Right lung (tissue), 2 donors: ENCODE measurements at regions not wholly inside any gene's neighbourhood (a gene's known extent, or its start where the extent isn't known, plus 50 kb on each side); places are given as distances from the start of the nearest gene placed in this dataset.
A peak's percentile ranks its signal among the peaks of the same experiment; 100 is the strongest.
"Not testable (repeated sequence)": the region's sequence is repeated elsewhere in the genome, so short reads cannot be mapped to it uniquely, and the experiment has no call there.

Experiments
- DNase-seq, 2 donors: peaks; one replicate each; pipeline ENCODE4 v3.0.0-alpha.2; 2013

DNA sequence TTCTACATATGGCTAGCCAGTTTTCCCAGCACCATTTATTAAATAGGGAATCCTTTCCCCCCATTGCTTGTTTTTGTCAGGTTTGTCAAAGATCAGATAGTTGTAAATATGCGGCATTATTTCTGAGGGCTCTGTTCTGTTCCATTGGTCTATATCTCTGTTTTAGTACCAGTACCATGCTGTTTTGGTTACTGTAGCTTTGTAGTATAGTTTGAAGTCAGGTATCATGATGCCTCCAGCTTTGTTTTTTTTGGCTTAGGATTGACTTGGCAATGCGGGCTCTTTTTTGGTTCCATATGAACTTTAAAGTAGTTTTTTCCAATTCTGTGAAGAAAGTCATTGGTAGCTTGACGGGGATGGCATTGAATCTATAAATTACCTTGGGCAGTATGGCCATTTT lies 60.0 kb upstream of the GPC3 start:
- not testable (repeated sequence) for DNase-seq

DNA sequence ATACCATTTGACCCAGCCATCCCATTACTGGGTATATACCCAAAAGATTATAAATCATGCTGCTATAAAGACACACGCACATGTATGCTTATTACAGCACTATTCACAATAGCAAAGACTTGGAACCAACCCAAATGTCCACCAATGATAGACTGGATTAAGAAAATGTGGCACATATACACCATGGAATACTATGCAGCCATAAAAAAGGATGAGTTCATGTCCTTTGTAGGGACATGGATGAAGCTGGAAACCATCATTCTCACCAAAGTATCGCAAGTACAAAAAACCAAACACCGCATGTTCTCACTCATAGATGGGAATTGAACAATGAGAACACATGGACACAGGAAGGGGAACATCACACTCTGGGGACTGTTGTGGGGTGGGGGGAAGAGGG lies 81.7 kb upstream of the GPC3 start:
- not testable (repeated sequence) for DNase-seq

DNA sequence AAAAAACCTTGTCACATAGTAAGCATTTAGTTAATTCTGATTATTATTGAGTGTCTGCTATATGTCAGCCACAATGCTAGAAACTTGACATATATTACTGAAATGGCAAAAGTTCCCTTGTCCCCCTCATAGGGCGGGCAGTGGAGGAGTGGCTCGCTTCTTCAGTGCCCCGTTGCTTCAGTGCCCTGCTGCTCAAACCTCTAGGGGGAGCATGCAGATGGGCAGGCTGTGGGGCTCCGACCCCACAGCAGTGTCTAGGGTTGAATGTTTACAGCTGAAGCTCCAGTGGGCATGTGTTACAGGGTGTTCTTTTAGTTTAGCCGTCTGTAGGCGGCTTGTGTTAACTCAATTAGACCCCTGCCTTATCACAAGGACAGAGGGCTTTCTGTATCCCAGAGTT lies 86.5 kb upstream of the GPC3 start:
- DNase-seq, result not testable (repeated sequence)

DNA sequence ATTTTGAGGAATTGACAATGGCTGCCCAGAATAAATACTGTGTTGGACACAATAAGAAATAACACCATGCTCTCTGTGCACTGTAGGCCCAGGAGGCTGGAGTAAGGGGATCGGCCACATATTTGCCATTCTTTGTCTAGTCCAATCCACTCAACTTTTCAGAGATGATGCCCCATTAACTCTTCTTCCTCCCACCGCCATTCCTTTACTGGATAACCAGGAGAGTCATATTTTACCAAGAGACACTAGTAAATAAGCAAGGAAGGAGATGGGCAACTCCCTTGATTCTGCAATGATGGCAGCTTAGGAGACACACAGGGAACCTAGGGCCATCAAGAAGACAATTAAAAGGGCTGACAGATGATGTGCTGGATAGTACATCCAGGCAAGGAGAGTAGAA lies 87.9 kb upstream of the GPC3 start:
- DNase-seq, result no peak

DNA sequence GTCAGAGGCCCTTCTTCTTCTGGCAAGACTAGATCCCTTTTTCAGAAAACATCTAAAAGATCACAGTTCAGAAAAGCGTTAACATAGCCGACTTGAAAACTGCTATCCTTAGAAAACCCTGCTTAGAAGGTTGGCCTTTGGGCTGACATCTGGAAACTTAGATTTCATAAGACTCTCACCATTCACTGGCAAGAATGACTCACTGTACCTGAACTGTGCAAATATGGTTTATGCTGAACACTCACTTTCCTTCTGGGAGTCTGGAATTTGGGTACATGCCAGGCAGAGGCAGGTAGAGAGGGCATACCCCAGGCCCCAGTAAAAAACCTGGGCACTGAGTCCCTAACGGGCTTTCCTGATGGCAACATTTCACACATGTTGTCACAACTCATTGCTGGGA lies 88.8 kb upstream of the GPC3 start:
- no peak for DNase-seq

DNA sequence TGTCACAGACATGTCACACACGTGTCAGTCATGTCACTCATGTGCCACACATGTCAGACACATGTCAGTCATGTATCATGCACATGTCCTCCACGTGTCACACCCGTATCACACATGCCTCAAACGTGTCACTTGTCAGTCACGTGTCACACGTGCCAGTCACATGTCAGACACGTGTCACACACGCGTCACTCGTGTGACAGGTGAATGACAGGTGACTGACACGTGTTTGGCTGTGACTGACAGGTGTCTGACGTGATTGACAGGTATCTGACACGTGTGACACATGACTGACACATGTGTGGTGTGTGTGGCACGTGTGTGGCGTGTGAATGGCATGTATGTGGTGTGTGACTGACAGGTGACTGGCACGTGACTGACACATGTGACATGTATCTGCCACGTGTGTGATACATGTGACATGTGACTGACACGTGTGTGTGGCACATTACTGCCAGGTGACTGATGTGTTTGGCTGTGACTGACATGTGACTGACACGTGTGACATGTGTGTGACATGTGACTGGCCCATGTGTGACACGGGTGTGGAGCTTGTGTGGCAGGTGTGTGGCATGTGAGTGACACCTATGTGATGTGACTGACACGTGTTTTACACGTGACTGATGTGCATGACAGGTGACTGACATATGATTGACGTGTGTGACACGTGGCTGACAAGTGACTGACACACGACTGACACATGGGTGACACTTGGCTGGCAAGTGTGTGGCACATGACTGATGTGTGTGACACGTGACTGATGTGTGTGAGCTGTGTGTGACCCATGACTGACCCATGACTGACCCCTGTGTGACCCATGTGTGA lies 90.7 kb upstream of the GPC3 start:
- no peak for DNase-seq

DNA sequence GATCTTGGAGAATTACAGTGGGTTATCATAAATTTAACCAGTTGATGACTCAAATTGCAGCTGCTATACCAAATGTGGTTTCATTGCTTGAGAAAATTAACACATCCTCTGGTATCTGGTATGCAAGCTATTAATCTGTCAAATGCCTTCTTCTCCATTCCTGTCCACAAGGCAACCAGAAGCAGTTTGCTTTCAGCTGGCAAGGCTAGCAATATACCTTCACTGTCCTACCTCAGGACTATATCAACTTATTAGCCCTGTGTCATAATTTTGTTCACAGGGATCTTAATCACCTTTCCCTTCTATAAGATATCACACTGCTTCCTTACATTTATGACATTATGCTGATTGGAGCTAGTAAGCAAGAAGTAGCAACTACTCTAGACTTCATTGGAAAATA lies 110.0 kb upstream of the GPC3 start:
- no peak for DNase-seq

DNA sequence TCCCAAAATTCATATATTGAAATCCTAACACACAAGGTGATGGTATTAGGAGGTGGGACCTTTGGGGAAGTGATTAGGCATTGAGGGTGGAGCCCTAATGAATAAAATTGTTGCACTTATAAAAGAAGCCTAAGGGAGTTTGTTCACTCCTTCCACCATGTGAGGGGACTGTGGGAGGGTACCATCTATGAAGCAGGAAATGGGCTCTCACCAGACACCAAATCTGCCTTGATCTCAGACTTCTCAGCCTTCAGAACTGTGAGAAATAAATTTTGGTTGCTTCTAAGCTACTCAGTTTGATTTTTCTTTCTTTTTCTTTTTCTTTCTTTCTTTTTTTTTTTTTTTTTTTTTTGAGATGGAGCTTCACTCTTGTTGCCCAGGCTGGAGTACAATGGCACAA lies 116.2 kb upstream of the GPC3 start:
- DNase-seq, result no peak

DNA sequence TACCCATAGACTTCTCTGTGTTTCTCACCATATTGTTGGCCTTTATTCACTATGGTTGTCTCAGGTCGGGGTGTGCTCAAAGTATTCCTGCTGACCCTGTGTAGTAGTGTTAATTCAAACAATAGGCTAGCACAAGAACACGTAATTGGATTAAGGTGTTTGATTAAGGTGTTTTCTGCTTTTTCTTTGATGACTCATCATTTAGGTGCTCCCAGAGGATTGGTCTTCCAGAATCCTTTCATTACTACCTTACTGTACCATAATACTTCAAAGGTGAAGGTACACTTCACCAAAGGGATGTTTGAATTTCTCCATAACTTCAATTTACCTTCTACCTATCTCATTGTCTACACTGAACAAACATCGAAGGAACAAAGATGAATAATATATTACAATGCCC lies 121.7 kb upstream of the CCDC160 start:
- DNase-seq, result no peak

DNA sequence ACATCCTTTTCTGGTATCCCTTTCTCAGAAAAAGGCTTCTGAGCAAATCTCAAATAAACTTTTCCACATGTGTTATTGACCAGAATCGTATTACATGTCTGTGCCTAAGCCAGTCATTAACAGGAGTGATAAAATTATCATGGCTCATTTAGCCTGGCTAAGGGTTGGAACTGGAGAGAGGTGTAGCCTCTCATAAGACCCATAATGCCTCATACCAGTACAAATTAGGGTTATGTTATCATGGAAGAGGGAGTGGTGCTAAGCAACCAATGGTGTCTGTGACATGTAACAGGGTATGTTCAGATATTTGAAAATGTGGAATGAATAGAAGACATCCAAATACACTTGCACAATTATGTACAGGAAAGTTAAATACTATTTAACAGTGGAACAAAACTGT lies 99.6 kb upstream of the CCDC160 start:
- no peak for DNase-seq

DNA sequence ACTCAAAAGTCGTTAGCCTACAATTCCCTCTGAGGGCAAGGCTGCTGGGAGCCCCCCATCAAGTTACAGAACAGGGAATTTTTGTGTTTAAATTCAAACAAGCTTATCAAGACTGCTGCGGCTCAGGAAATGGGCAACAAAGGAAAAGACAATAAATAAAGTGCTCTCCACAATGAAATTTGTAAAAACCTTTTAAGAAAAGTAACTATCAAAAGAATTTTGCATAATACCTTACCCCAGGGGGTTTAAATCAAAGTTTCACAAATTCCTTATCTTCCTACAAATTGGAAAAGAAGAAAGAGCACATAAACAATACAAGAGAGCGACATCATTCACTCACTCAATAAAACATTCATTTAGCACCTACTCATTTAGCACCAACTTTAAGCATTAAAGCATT lies 97.9 kb upstream of the CCDC160 start:
- no peak for DNase-seq

DNA sequence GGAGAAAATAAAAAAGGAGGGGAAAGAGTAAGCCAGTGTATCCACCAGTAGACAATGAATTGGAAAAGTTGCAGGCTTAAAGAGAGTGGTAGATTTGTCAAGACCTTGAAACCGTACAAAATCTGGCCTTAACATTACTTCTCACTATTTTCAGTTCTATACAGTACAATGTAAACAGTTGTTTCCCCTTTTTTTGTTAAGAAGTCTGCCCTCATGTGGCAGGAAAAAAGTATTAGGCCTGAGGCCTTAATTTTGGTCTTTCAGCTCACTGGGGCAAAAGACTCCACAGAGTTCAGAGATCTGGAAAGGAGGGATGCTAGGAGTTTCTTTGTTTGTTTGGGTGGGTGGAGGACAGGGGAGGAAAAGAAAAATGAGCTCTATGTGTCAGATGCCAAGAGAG lies 92.8 kb upstream of the CCDC160 start:
- DNase-seq, result peak in 1 of 2 donors; percentile 23

DNA sequence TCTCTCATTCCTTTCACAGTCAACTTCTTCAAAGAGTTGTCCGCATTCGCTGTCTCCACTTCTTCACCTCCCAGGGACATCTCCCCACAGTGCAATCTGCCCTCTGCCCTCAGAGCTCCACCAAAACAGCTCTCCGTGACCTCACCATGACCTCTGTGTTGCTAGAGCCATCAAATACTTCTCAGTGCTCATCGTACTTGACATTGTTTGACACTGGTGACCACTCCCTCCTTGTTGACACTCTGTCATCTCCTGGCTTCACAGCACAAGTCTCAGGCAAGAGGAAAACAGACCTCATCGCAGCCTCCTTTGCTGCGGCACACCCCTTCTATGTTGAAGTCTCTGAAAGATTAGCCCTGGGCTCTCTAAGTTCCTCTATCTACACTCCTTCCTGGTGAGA lies 90.5 kb upstream of the CCDC160 start:
- no peak for DNase-seq

DNA sequence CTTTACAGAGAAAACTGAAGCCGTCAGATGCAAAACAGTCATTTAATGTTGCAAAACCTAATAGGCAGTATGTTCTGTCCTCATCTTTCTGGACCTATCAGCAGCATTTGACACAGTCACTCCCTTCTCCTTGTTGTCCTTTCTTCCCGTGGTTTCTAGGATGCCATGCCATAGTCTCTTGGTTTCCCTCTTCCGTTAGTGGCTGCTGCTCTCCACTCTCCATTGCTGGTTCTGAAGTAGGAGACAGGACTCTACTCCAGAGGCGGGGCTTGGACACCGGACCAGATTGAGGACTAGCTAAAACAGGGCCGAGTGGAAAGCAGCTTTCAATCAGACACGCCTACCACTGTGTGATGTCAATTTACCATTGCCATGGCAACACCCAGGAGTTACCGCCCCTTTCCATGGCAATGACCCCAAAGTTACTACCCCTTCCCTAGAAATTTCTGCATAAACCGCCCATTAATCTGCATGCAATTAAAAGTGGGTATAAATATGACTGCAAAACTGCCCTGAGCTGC lies 88.8 kb upstream of the CCDC160 start:
- no peak for DNase-seq

DNA sequence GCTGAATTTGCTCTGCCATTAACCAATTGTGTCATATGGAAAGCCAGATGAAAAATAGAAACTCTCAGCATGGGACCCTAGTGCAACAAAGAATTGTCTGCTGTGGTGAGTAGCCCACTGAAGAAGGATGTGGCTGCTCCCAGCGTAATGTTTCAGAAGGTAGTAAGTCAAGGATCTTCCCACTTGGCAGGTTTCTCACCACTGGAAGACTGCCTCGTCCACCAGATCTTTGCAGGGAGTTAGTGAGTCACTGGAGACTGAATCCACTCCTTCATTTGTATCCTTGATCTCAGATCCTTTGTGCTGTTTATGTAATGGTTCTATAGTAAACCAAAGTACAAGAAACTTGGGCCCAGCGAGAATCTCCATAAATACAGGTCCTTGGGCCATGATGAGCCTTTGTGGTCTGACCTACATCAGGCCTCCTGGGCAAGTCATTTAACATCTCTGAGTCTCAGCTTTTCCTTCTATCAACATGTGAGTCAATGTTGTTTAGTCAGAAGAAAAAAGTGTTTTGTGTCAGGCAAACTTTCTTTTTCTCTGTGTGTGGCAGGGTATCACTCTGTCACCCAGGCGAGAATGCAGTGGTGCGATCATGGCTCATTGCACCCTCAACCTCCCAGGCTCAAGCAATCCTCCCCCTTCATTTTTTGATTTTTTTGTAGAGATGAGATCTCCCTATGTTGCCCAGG lies 78.0 kb upstream of the CCDC160 start:
- DNase-seq, result no peak

DNA sequence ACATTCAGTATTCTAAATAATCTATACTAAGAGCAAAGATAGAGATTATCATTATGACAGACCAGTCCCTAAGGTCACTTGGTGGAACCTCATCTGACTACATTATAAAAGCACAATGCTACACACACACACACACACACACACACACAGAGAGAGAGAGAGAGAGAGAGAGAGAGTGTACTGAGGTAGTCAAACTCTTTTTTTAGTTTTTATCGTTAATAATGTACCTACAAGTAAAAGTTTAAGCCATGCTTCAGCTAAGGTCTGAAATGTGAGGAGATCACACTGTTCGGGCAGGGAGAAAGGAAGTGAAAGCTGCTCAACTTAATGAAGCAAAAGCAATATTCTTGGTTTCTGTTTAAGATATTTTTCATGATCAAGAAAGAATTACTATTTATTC lies 75.8 kb upstream of the CCDC160 start:
- no peak for DNase-seq

DNA sequence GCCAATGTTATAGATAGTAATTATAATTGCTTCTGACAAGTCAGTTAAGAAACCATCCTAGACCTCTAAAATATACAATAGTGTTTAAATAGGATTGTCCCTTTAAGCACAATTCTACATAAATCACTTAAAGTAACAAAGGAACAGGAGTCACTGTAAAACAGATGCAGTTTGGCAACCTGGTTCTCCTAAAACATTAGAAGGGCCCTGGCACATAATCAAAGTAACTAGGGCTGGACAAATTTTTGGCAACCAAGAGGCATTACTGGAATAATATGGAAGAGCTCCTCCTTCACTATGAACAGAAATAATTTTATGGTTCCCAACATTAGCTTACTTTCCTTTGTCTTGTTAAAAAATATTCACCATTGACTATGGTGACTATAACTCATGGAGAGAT lies 75.0 kb upstream of the CCDC160 start:
- DNase-seq, result no peak

DNA sequence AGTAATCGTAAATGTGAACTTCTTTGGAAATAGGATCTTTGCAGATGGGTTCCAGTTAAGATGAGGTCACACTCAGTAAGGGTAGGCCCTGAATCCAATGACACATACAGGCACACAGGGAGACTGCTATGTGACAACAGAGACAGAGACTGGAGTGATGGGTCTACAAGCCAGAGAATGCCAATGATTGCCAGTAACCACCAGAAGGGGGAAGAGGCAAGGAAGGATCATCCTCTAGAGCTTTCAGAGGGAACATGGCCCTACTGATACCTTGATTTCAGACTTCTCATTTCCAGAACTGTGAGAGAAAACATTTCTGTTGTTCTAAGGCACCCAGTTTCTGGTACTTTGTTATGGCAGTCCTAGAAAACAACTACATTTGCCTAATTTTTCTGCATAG lies 73.1 kb upstream of the CCDC160 start:
- no peak for DNase-seq

DNA sequence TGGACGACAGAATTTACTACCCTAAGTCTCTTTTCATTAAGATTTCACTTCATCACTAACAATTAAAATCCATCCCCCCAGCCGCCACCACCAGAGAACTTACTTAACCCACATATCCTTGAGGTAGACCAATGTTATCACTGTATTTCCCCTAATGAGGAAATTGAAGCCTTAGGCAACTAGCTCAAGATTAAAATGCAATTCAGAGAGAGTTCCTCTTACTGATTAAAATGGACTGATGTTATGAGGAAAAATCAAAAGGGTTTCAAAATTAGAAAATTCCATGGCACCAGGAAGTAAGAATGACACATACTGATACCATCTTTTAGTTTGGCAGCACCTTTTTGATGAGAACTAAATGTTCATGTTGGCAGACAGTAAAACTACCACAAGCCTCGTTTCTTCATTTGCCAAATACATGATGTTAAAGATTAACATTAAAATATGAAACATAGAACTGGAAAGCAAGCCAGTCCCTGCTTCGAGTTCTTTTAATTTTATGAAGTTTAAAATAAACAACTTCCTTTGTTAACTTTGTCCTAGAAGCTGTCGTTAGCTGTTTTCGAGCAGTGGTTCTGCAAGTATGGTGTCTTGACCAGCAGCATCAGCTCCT lies 69.3 kb upstream of the CCDC160 start:
- no peak for DNase-seq

DNA sequence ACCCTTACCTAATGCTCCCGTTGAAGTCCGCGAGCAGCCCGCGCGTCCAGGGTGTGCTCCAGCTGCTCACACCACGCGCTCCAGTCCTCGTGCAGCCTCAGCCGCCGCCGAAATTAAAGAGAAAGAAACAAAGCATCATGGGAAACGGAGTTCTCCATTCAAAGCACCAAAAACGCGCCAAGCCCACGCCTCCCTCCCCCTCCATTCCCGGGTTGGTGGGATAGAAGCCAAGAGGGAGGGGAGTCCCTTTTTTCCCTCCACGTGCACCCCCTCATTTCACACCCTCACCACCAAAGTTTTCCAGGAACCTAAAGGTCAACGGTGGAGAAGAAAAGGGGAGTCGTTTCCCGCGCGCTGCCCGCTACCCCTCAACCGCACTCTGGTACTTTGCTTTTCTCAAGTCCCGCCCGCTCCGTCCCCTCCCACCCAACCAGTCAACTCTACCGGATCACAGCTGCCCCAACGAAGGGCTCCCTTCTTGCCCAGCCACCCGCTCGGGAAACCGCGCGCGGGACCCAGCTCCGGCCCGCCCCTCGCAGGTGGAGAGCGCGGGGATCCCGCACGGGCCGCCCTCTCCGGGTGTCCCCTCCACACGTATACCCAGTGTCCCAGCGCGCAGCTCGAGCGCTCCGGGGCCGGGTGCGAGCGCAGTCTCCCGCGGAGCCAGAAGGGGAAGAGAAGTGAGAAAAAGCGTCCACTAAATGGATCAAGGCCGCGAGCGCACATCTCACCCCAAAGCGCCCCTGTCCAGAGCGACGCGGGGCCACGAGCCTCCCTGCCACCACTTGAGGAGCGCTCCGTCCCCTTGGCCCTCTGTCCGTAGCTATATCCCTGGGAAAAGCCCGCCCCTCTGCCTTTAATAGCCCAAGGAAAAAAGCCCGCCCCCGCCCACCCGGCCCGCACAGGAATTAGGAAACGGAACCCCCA lies 65.1 kb upstream of the CCDC160 start:
- DNase-seq, result peak; percentile 58 to 60

DNA sequence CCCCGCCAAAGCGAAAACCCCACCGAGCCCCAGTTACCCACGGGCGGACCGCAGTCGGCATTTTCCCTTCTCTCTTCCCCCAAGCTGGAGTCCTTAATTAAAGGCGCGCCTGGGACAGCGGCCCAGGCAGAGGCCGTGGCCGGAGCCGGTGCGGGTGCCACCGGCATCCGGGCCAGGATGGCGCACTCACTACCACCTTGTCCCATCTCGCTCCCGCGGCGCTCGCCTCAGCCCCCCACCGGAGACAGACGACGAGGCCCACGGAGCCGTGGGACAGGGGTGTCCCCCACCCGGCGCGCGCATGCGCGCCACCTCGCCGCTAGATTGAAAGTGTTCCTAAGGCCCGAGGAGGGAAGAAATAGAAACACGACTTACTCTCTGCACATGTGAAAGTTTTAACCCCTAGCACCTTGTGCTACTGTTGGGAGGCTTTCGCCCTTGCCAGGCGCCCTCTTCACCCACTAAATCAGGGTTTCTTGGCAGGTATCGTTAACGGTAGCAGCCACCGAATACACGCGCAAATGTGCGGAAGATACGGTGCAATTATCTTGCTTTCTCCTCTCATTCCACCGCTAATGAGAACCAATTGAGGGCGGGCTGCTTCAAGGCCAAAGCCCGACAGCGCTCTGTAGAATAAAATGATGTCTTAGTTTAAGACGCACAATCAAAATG lies 64.3 kb upstream of the CCDC160 start:
- DNase-seq, result peak; percentile 51 to 52
